Immature natural killer cell (primary cell): ENCODE measurements at regions not wholly inside any gene's neighbourhood (a gene's known extent, or its start where the extent isn't known, plus 50 kb on each side); places are given as distances from the start of the nearest gene placed in this dataset.
"Not testable (repeated sequence)": the region's sequence is repeated elsewhere in the genome, so short reads cannot be mapped to it uniquely, and the experiment has no call there.

Experiments
- DNase-seq, 3 donors: peaks; one replicate each; pipeline ENCODE4 v3.0.0; 2022; ENCODE audit warnings: mixed read lengths in 1 of 3
- H3K27ac Mint-ChIP-seq, 6 donors: one replicate each; pipeline ENCODE4 v1.8.0; 2020; ENCODE audit warnings: mixed read lengths in 6 of 6, mild to moderate bottlenecking in 5 of 6, inconsistent platforms in 4 of 6, moderate library complexity in 3 of 6
- H3K27me3 Mint-ChIP-seq, 3 donors: one replicate each; pipeline ENCODE4 v1.8.0; 2020 to 2021; ENCODE audit warnings: low read depth in 3 of 3, mild to moderate bottlenecking in 3 of 3, mixed read lengths in 3 of 3, moderate library complexity in 3 of 3, inconsistent platforms in 1 of 3
- H3K36me3 Mint-ChIP-seq, 3 donors: one replicate each; pipeline ENCODE4 v1.8.0; 2020; ENCODE audit warnings: mixed read lengths in 3 of 3, inconsistent platforms in 2 of 3, mild to moderate bottlenecking in 2 of 3
- H3K4me1 Mint-ChIP-seq, 2 donors: one replicate each; pipeline ENCODE4 v1.8.0; 2020; ENCODE audit warnings: inconsistent platforms in 2 of 2, mild to moderate bottlenecking in 2 of 2, mixed read lengths in 2 of 2, moderate library complexity in 1 of 2
- H3K4me3 Mint-ChIP-seq, 5 donors: one replicate each; pipeline ENCODE4 v1.8.0; 2020; ENCODE audit warnings: mild to moderate bottlenecking in 5 of 5, mixed read lengths in 5 of 5, inconsistent platforms in 3 of 5, moderate library complexity in 3 of 5
- H3K9me3 Mint-ChIP-seq, 6 donors: one replicate each; pipeline ENCODE4 v1.8.0; 2020; ENCODE audit warnings: mild to moderate bottlenecking in 6 of 6, mixed read lengths in 6 of 6, inconsistent platforms in 4 of 6, moderate library complexity in 3 of 6

- not testable (repeated sequence) for H3K36me3 Mint-ChIP-seq, H3K4me3 Mint-ChIP-seq
- peaks cover 0 to 27% (median 14%) of the 10 kb centered on the region in 6 donors for H3K9me3 Mint-ChIP-seq
Measured at GRCh38 chr4:106542609-106543008, 174.0 kb upstream of the GIMD1 start.

GRCh38 chr4:106541253-106541652 is 172.7 kb upstream of the GIMD1 start:
- Mint-ChIP-seq H3K9me3 (peaks cover 6 to 35% (median 13%) of the 10 kb centered on the region in 6 donors), H3K27me3 (peaks cover 0 to 2% (median 0%) of the 10 kb centered on the region in 3 donors), H3K36me3 (no peaks in the 10 kb centered on the region), H3K4me1 (no peaks in the 10 kb centered on the region), H3K4me3 (no peak overlapping the region), H3K27ac (no peak overlapping the region)
- DNase-seq, result no peak

More at GRCh38 chr4:106542609-106543008, 174.0 kb upstream of the GIMD1 start:
- not testable (repeated sequence) for H3K27me3 Mint-ChIP-seq, H3K4me1 Mint-ChIP-seq, H3K27ac Mint-ChIP-seq, DNase-seq

- H3K4me3 Mint-ChIP-seq, result no peak overlapping the region
- no peaks in the 10 kb centered on the region for H3K36me3 Mint-ChIP-seq
- no peaks in the 10 kb centered on the region for H3K27me3 Mint-ChIP-seq
- peaks cover 0 to 25% (median 3%) of the 10 kb centered on the region in 6 donors for H3K9me3 Mint-ChIP-seq
- H3K4me1 Mint-ChIP-seq, result no peaks in the 10 kb centered on the region
- no peak for DNase-seq
- no peak overlapping the region for H3K27ac Mint-ChIP-seq
Measured at GRCh38 chr4:106530821-106531220, 162.2 kb upstream of the GIMD1 start.

GRCh38 chr4:106530024-106530361 is 161.4 kb upstream of the GIMD1 start:
- no peak for DNase-seq
- Mint-ChIP-seq H3K27ac (no peak overlapping the region), H3K4me3 (no peak overlapping the region), H3K4me1 (no peaks in the 10 kb centered on the region), H3K27me3 (no peaks in the 10 kb centered on the region), H3K9me3 (peaks cover 0 to 25% (median 3%) of the 10 kb centered on the region in 6 donors), H3K36me3 (no peaks in the 10 kb centered on the region)

GRCh38 chr4:106529348-106530023 is 160.9 kb upstream of the GIMD1 start:
- no peak overlapping the region for H3K4me3 Mint-ChIP-seq
- no peak overlapping the region for H3K27ac Mint-ChIP-seq
- no peaks in the 10 kb centered on the region for H3K36me3 Mint-ChIP-seq
- H3K9me3 Mint-ChIP-seq, result peaks cover 0 to 22% (median 3%) of the 10 kb centered on the region in 6 donors
- no peaks in the 10 kb centered on the region for H3K27me3 Mint-ChIP-seq
- DNase-seq, result no peak
- no peaks in the 10 kb centered on the region for H3K4me1 Mint-ChIP-seq

GRCh38 chr4:106527316-106527715 is 158.7 kb upstream of the GIMD1 start:
- no peaks in the 10 kb centered on the region for H3K4me1 Mint-ChIP-seq
- H3K27ac Mint-ChIP-seq, result no peak overlapping the region
- H3K9me3 Mint-ChIP-seq, result peaks cover 0 to 23% (median 5%) of the 10 kb centered on the region in 6 donors
- H3K36me3 Mint-ChIP-seq, result no peaks in the 10 kb centered on the region
- H3K4me3 Mint-ChIP-seq, result no peak overlapping the region
- DNase-seq, result no peak
- peaks cover 0 to 1% (median 0%) of the 10 kb centered on the region in 3 donors for H3K27me3 Mint-ChIP-seq

- not testable (repeated sequence) for H3K4me3 Mint-ChIP-seq, DNase-seq, H3K4me1 Mint-ChIP-seq, H3K27me3 Mint-ChIP-seq, H3K36me3 Mint-ChIP-seq, H3K27ac Mint-ChIP-seq
- H3K9me3 Mint-ChIP-seq, result peaks cover 0 to 23% (median 6%) of the 10 kb centered on the region in 6 donors
Measured at GRCh38 chr4:106525425-106525824, 156.8 kb upstream of the GIMD1 start.

- not testable (repeated sequence) for H3K27ac Mint-ChIP-seq, H3K27me3 Mint-ChIP-seq, H3K36me3 Mint-ChIP-seq, DNase-seq, H3K4me3 Mint-ChIP-seq, H3K4me1 Mint-ChIP-seq
- H3K9me3 Mint-ChIP-seq, result peaks cover 0 to 20% (median 6%) of the 10 kb centered on the region in 6 donors
Measured at GRCh38 chr4:106524772-106525171, 156.2 kb upstream of the GIMD1 start.

- H3K4me3 Mint-ChIP-seq, result no peak overlapping the region
- H3K27me3 Mint-ChIP-seq, result peaks cover 0 to 1% (median 0%) of the 10 kb centered on the region in 3 donors
- H3K27ac Mint-ChIP-seq, result no peak overlapping the region
- no peaks in the 10 kb centered on the region for H3K36me3 Mint-ChIP-seq
- no peak for DNase-seq
- H3K9me3 Mint-ChIP-seq, result peaks cover 0 to 22% (median 9%) of the 10 kb centered on the region in 6 donors
- no peaks in the 10 kb centered on the region for H3K4me1 Mint-ChIP-seq
Measured at GRCh38 chr4:106522839-106523238, 154.3 kb upstream of the GIMD1 start.

- DNase-seq, result no peak
- Mint-ChIP-seq H3K4me3 (no peak overlapping the region), H3K27me3 (peaks cover 0 to 3% (median 1%) of the 10 kb centered on the region in 3 donors), H3K36me3 (no peaks in the 10 kb centered on the region), H3K27ac (no peak overlapping the region), H3K4me1 (no peaks in the 10 kb centered on the region), H3K9me3 (peaks cover 0 to 19% (median 5%) of the 10 kb centered on the region in 6 donors)
Measured at GRCh38 chr4:106512706-106513105, 144.1 kb upstream of the GIMD1 start.

- peaks cover 0 to 15% (median 6%) of the 10 kb centered on the region in 6 donors for H3K9me3 Mint-ChIP-seq
- H3K36me3 Mint-ChIP-seq, result no peaks in the 10 kb centered on the region
- H3K4me3 Mint-ChIP-seq, result no peak overlapping the region
- peaks cover 0 to 2% of the 10 kb centered on the region in 2 donors for H3K4me1 Mint-ChIP-seq
- H3K27me3 Mint-ChIP-seq, result no peaks in the 10 kb centered on the region
- no peak overlapping the region for H3K27ac Mint-ChIP-seq
- no peak for DNase-seq
Measured at GRCh38 chr4:106507440-106507839, 138.9 kb upstream of the GIMD1 start.

- Mint-ChIP-seq H3K27ac (no peak overlapping the region), H3K4me1 (peaks cover 0 to 2% of the 10 kb centered on the region in 2 donors), H3K4me3 (no peak overlapping the region), H3K36me3 (peaks cover 0 to 4% (median 0%) of the 10 kb centered on the region in 3 donors), H3K27me3 (peaks cover 0 to 4% (median 0%) of the 10 kb centered on the region in 3 donors), H3K9me3 (peaks cover 0 to 15% (median 2%) of the 10 kb centered on the region in 6 donors)
- DNase-seq, result no peak
Measured at GRCh38 chr4:106503116-106504050, 134.8 kb upstream of the GIMD1 start.

GRCh38 chr4:106502106-106502699 is 133.6 kb upstream of the GIMD1 start:
- peak in 1 of 3 donors; percentile 10 for DNase-seq
- Mint-ChIP-seq H3K36me3 (peaks cover 0 to 4% (median 0%) of the 10 kb centered on the region in 3 donors), H3K27me3 (peaks cover 0 to 4% (median 0%) of the 10 kb centered on the region in 3 donors), H3K9me3 (peaks cover 0 to 13% (median 2%) of the 10 kb centered on the region in 6 donors), H3K4me3 (no peak overlapping the region), H3K27ac (no peak overlapping the region), H3K4me1 (peaks cover 0 to 2% of the 10 kb centered on the region in 2 donors)

GRCh38 chr4:106497271-106497670 is 128.7 kb upstream of the GIMD1 start:
- H3K27ac Mint-ChIP-seq, result no peak overlapping the region
- DNase-seq, result no peak
- H3K4me3 Mint-ChIP-seq, result no peak overlapping the region
- H3K36me3 Mint-ChIP-seq, result peaks cover 0 to 4% (median 0%) of the 10 kb centered on the region in 3 donors
- H3K9me3 Mint-ChIP-seq, result peaks cover 0 to 8% (median under 1%) of the 10 kb centered on the region in 6 donors
- no peaks in the 10 kb centered on the region for H3K4me1 Mint-ChIP-seq
- H3K27me3 Mint-ChIP-seq, result peaks cover 1 to 7% (median 2%) of the 10 kb centered on the region in 3 donors
